Dedifferentiated amniotic fluid mesenchymal stem cell (primary cell): ENCODE measurements at regions not wholly inside any gene's neighbourhood (a gene's known extent, or its start where the extent isn't known, plus 50 kb on each side); places are given as distances from the start of the nearest gene placed in this dataset.

ENCODE experiments used
- DNase-seq: peaks from one replicate; pipeline ENCODE4 v3.0.0-alpha.2; 2016; ENCODE audit errors: extremely low spot score

DNA sequence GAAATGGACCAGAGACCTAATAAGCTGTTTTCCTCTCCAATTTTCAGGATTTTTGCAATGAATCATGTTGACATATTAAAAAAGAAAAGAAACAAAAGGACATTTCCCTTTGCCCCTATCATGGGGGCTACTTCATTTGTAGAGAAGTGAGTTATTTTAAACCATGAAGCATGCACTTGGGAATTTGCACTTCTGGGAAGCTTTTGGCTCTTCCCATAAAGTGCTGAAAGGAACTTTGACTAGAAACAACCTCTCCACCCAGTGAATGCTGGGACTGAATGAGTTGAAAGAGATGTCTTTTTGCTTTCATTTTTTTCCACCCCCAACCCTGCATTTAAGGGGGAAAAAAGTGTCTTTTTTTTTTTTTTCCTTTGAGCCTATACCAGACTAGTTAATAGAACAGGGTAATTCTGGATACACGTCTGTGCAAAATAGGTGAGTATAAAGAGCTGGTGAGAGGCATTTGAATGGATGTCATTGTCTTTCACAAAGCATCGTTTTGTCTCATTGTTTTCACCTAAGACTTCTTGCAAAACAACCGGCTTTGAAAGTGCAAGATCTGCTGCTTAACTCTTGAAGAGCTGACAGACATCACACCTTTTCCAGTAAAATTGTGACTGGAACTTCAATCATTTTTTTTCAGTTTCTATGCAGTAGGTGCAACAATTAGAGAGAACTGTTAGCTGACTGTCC lies 138.7 kb upstream of the BACH2 start:
- DNase-seq = no peak

DNA sequence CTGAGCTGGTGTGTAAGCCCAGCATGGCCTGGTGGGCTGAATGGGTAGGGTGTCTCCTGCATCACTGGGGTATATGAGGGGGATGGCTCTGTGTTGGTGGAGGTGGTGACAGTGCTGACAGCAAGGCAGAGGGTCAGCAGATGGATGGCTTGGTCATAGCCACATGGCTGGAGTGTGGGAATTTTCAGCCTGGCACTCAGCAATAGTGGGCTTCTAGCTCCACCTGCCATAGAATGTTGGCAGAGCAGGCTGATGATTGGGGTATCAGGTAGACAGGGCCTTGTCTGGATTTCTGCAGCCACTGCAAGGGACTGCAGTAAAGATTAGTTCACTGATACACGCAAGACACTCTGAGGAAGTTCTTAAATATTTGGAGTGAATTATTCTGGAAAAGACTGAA lies 137.5 kb upstream of the BACH2 start:
- no peak for DNase-seq

- DNase-seq = no peak
Measured at GRCh38 chr6:90432937-90433336, 136.3 kb upstream of the BACH2 start.

DNA sequence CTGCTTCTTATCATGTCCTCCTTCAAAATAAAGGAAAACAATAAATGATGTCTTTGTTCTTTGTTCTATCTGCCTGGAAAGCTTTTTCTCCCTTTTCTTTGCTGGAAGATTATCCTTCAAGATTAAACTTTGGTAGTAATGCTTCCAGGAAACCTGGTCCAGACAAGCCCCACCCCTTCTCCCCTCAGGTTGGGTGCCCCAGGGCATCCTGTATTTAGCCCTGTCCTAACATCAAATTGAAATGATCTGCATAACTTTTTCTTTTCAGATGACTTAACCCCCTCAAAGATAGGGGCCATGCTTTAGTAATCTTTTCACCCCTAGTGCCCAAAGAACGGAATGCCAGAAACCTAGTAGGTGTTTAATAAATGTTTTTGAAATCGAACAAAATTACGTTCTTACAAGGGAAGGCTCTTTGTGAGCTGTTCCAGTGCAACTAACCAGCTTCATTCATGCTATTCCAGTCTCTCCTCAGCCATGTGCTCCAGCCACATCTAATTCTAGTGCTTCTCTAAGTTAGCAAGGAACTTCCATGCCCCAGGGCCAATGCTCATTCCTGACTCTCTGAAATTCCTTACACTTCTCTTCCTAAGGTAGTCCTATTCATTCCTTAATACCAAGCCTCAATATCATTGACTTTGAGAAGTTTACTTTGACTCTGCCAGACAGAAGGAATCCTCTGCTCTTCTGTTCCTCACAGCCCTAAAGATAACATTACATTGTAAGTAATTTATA lies 135.6 kb upstream of the BACH2 start:
- DNase-seq = no peak

GRCh38 chr6:90431576-90431975 lies 134.9 kb upstream of the BACH2 start:
- no peak for DNase-seq

DNA sequence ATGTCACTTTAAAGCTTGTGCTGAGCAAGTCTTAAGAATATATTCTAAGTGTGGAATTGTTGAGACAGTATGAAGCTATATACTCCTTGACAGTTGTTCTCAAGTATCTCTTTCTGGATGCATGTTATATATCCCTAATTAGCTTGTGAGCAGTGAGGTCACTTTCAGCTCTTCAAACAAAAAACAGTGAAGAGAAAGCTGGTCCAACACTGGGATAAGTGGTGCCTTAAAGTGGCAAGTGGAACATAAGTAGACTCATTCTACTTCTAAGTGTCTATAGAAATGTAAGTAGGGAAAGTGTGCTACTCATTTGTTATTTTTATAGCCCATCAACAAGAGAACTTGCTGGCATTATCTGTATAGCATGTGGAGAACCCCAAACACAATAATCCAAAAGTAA lies 133.1 kb upstream of the BACH2 start:
- no peak for DNase-seq

DNA sequence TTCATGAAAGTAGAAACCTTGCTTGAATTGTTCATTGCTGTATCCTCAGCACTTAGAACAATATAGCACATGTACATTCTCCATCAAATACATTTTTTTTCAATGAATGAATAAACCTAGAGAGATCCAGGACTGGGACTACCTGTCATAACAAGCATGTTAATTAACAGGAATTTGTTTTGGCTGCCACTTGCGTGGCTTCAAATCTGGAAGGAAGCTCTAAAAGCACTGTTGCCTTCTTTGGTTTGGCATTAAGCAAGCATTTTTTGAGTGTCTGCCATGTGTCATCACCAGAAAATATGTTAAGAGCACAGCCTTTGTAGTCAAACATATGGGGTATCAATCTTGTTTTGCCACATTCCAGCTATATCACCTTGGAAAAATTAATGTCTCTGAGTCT lies 131.9 kb upstream of the BACH2 start:
- DNase-seq = no peak

DNA sequence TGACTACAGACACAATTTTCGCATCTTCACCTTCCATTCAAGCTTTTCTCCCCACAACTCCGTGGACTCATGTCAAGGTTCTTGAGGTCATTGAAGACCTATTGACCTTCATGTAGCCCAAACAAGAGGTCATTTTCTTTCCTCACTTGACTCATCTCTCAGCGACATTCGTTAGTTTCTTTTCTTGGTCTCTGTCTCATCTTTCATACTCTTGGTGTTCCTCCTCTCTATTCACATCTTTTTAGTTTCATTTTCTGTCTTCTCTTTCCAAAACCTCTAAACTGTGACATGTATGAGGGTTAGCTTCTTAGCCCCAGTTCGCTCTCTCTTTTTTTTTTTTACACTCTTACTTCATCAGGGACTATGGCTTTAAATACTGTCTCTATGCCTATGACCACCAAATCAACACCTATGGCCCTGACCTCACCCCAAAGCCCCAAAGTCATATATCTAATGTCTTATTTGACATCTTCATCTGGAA lies 128.6 kb upstream of the BACH2 start:
- DNase-seq = no peak

DNA sequence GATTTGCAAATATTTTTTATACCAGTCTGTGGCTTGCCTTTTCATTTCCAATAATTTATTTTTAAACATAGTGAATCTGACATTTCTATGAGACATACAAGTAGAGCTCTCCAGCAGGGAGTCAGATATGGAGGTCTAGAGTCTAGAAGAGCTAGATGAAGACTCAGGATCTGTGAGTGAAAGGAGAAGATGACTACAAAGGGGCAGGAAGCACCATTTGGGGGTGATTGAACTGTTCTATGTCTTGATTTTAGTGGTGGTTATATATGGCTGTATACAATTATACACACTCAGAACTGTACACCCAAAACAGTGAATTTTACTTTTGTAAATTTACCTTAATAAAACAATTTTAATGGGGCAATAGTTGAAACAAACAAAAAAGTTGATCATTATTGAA lies 127.9 kb upstream of the BACH2 start:
- DNase-seq = no peak

DNA sequence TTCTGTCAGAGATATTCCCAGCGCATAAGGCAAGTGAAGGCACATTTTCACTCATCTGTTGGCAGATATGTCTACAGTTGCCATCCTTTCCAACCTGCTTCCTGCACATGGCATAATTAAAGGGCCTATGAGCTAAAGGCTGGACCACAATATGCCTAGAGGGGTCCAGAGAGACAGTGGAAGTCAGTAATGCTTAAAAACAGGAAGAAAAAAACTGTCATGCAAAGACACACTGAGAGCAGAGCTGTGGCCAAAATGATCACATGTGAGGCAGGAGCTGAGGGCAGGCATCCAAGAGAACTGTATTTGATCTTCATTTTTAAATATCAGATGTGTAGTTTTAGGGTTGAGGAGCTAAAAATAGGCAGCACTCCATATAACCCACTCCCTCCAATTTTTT lies 125.0 kb upstream of the BACH2 start:
- DNase-seq = no peak

DNA sequence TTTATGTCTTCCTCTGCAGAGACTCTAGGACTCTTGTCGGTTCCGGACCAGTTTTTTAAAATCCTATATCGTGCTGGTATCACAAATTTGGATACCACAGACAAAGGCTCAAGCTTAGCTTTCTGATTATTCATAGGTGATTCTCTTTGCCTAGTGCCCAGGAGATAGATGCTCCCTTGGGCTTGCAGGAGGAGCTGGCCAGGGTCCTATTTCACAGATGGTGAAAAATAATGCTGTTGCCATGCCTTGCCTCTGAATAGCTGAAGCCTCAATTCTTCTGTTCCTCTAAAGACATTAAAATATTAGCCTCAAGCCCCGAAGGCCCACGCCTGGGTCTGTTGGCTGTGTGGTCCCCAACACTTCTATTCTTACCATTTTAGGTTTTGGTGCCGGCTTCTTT lies 123.9 kb upstream of the BACH2 start:
- no peak for DNase-seq

DNA sequence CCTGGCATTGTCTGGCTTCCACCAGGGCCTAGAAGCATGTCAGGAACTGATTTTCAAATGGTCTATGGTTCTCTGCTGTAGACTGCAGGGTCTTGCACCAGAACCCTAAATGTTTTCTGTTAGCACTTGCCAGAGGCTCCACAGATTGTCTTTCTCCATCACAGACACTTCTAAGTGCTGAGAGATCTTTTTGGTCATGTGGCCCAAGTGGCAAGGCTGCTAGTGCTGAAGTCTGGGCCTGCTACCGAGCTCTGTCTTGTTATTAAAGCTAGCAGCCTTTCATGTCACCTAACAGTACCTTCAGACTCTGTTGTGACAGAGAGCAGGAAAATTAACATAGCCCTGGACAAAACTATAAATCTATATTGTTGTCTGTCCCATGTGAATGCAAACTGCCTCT lies 120.7 kb upstream of the BACH2 start:
- DNase-seq = no peak

- DNase-seq = no peak
Measured at GRCh38 chr6:90416322-90416721, 119.7 kb upstream of the BACH2 start.

GRCh38 chr6:90415178-90415577 lies 118.5 kb upstream of the BACH2 start:
- no peak for DNase-seq

- no peak for DNase-seq
Measured at GRCh38 chr6:90414352-90414751, 117.7 kb upstream of the BACH2 start.

DNA sequence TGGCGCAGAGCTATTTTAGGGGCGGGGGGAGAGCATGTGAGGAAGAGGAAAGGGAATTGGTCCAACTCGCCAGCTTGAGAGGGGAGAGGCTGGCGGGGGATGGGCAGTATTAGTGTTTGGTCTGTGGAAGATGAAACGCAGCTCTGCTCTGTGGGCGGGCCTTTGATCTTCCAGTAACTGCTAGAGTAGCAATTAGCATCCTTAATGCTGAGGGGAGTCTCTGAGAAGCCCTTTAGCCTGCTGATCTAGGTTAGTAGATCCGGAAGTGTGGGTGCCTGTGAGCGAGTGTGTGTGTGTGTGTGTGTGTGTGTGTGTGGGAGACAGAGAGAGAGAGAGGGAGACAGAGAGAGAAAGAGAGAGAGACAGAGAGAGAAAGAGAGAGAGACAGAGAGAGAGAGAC lies 117.2 kb upstream of the BACH2 start:
- no peak for DNase-seq

DNA sequence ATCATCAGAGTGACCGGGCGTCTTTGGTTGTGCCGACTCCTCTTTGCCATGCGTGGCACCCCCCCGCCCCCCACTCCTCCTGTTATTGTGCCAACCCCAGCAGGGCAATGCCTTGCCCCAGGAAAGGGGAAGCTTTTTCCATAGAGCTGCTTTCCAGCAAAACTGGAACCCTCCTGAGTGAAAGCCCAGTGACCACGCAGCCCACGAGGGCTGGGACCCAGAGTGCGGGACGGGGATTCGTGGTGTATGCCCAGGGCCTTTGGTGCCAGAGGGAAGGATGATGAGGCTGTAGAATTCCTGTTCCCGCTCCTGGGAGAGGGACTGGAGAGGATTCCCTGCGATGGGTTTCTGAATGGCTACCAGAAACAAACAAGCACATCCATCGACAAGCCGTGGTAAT lies 116.8 kb upstream of the BACH2 start:
- DNase-seq = no peak

DNA sequence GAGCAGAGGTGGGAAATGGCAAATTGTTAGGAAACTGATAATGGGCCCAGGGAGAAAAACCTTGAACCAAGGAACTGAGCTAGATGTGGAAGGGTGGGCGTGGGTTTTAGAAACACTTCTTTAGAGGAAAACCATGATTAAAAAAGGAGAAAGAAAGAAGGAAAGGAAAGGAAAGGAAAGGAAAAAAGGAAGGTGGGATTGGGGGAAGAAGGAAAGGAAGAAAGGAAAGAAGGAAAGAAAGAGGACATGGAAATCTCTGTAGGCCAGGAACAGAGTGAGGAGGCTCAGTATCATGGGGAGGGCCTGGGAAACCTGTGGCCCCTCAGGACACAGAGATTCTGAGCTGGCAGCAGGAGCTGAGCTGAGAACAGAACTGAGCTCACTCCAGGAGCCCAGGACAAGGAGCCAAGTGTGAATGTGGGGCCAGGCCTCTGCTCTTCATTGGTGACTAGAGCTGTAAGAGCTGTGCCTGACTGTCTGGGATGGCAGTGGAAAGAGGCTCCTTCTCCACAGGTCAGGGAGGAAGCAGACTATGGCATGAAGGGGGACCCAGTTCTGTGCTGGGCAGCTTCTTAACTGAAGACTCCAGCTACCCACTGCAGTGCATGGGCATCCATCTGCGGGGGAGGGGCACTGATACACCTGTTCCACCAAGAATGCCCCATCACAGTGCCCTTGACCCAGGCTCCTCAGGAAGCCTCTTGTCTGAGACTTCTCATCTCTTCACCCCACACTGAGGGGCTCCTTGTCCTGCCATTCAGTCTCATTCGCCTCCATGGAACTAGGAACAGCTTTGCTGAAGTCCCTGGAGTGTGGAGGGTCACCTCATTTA lies 116.1 kb upstream of the BACH2 start:
- DNase-seq = no peak

DNA sequence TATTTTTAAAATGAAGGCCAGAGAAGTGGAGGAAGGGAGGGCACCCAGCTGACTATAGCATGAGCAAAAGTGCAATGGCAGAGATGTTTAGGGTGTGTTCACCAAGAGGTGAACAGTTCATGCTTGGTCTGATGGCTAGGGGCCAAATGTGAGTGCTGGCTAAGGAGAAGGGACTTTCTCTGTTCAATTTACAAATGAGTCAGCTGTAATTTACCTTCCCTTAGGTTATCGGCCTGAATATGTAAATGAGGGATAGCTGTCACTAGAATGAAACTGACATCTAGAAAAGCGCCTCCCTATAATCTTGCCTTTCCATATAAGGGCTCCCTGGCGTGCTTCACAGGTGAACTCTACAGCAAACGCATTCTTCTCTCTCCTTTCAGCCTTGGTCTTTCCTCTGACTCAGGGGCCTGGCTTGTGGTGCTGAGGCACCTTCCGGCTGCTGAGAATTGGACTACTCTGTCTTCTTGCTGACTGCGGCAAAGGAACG lies 114.7 kb upstream of the BACH2 start:
- DNase-seq = no peak

GRCh38 chr6:90409700-90410099 lies 113.1 kb upstream of the BACH2 start:
- no peak for DNase-seq

- no peak for DNase-seq
Measured at GRCh38 chr6:90406957-90407356, 110.3 kb upstream of the BACH2 start.

- no peak for DNase-seq
Measured at GRCh38 chr6:90406142-90406794, 109.6 kb upstream of the BACH2 start.
